ENCODE measurements at regions not wholly inside any gene's neighbourhood (a gene's known extent, or its start where the extent isn't known, plus 50 kb on each side); places are given as distances from the start of the nearest gene placed in this dataset.

- intact Hi-C loops (cut with DNase I): no loop called here
- DNase-seq: no peak
- no peak for ATAC-seq
- no peaks in the 10 kb centered on the region for H3K9me3 ChIP-seq
- no peak for TF ChIP-seq CTCF (IDR thresholded peaks at IDR 0.05)
- no peak overlapping the region for H3K4me3 ChIP-seq
- no peaks in the 10 kb centered on the region for H3K27me3 ChIP-seq
- WGBS, 2 donors: 96 to 100% methylated on average over 1 of the region's 1 CpG
- H3K4me1 ChIP-seq: peaks cover 9 to 63% (median 29%) of the 10 kb centered on the region in 9 donors
- peak overlapping the region in 8 of 10 donors; percentile 5 to 89 (median 58) for H3K27ac ChIP-seq
- H3K36me3 ChIP-seq: no peaks in the 10 kb centered on the region
These were observed 58.4 kb downstream of the ZFP36L2 start for GRCh38 chr2:43168016-43168369.

GRCh38 chr2:43165378-43166069 is 60.9 kb downstream of the ZFP36L2 start:
- Histone ChIP-seq H3K9me3 (no peaks in the 10 kb centered on the region), H3K27ac (no peak overlapping the region), H3K4me3 (no peak overlapping the region), H3K36me3 (no peaks in the 10 kb centered on the region), H3K27me3 (no peaks in the 10 kb centered on the region), H3K4me1 (peaks cover 7 to 54% (median 27%) of the 10 kb centered on the region in 9 donors)
- intact Hi-C loops (cut with DNase I): no loop called here
- peak in 1 of 9 donors; percentile 9 for TF ChIP-seq CTCF (IDR thresholded peaks at IDR 0.05)
- 80% methylated on average over 9 of the region's 9 CpGs for WGBS, 2 donors
- no peak for DNase-seq
- ATAC-seq: no peak

GRCh38 chr2:43164686-43165085 is 61.7 kb downstream of the ZFP36L2 start:
- Histone ChIP-seq H3K36me3 (no peaks in the 10 kb centered on the region), H3K27me3 (no peaks in the 10 kb centered on the region), H3K4me3 (no peak overlapping the region), H3K4me1 (peaks cover 5 to 53% (median 24%) of the 10 kb centered on the region in 9 donors), H3K27ac (no peak overlapping the region), H3K9me3 (no peaks in the 10 kb centered on the region)
- WGBS, 2 donors: 93 to 96% methylated on average over 10 of the region's 10 CpGs
- intact Hi-C loops (cut with DNase I): no loop called here
- no peak for TF ChIP-seq CTCF (IDR thresholded peaks at IDR 0.05)
- no peak for DNase-seq
- ATAC-seq: no peak

- TF ChIP-seq CTCF (IDR thresholded peaks at IDR 0.05): no peak
- H3K27me3 ChIP-seq: no peaks in the 10 kb centered on the region
- no peak overlapping the region for H3K4me3 ChIP-seq
- H3K9me3 ChIP-seq: no peaks in the 10 kb centered on the region
- ATAC-seq (no peak), DNase-seq (no peak)
- H3K27ac ChIP-seq: no peak overlapping the region
- 74 to 83% methylated on average over 6 of the region's 6 CpGs for WGBS, 2 donors
- peaks cover 4 to 53% (median 25%) of the 10 kb centered on the region in 9 donors for H3K4me1 ChIP-seq
- H3K36me3 ChIP-seq: no peaks in the 10 kb centered on the region
- intact Hi-C loops (cut with DNase I): no loop called here
These were observed 62.7 kb downstream of the ZFP36L2 start for GRCh38 chr2:43163584-43164270.

Data from heart right ventricle (tissue), 16 donors.